ENCODE measurements at regions not wholly inside any gene's neighbourhood (a gene's known extent, or its start where the extent isn't known, plus 50 kb on each side); places are given as distances from the start of the nearest gene placed in this dataset.

DNA sequence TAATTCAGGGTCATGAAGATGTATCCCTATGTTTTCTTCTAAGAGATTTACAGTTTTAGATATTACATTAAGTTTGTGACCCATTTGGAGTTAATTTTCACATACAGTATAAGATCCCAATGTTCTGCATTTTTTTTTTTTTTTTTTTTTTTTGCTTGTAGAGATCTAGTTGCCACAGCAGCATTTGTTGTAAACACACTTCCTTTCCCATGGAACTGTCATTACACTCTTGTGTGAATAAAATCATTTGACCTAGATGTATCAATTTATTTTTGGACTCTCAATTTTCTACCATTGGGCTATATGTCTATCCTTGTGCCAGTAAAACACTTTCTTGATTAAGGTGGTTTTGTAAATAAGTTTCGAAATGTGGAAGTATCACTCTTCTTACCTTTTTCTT lies 1107.2 kb downstream of the TECRL start:
- no peak for TF ChIP-seq CTCF (IDR thresholded peaks at IDR 0.05; ENCODE audit: low read length)
- TF ChIP-seq EZH2 (optimal IDR thresholded peaks at IDR 0.05; ENCODE audit: low read depth, low read length), result no peak
- no peak for TF ChIP-seq EZH2phosphoT487 (IDR thresholded peaks at IDR 0.05; ENCODE audit: low read length)
